HEK293T (cell line): ENCODE measurements at regions not wholly inside any gene's neighbourhood (a gene's known extent, or its start where the extent isn't known, plus 50 kb on each side); places are given as distances from the start of the nearest gene placed in this dataset.

Experiments
- CTBP1 ChIP-seq: fragments of 450-650 bp; IDR thresholded peaks from 2 replicates; pipeline ENCODE4 v1.6.1; 2016; ENCODE audit warnings: borderline replicate concordance
- ELF4 ChIP-seq: fragments of 450-650 bp; IDR thresholded peaks from 2 replicates; pipeline ENCODE4 v1.6.1; 2017; ENCODE audit warnings: antibody characterized with exemption
- FOXA1 ChIP-seq: fragments of 450-650 bp; IDR thresholded peaks from 2 replicates; pipeline ENCODE4 v1.6.1; 2016; ENCODE audit warnings: mild to moderate bottlenecking
- FOXK2 ChIP-seq: fragments of 450-650 bp; IDR thresholded peaks from 2 replicates; pipeline ENCODE4 v1.6.1; 2016; ENCODE audit warnings: mild to moderate bottlenecking
- FOXM1 ChIP-seq: fragments of 450-650 bp; IDR thresholded peaks from 2 replicates; pipeline ENCODE4 v1.6.1; 2017; ENCODE audit warnings: mild to moderate bottlenecking, borderline replicate concordance
- HDGF ChIP-seq: fragments of 450-650 bp; IDR thresholded peaks from 2 replicates; pipeline ENCODE4 v1.6.1; 2017; ENCODE audit warnings: antibody characterized with exemption, borderline replicate concordance
- L3MBTL2 ChIP-seq: fragments of 450-650 bp; conservative IDR thresholded peaks from 2 replicates; pipeline ENCODE4 v1.6.1; 2016; ENCODE audit warnings: mild to moderate bottlenecking
- NFRKB ChIP-seq: fragments of 450-650 bp; IDR thresholded peaks from 2 replicates; pipeline ENCODE4 v1.6.1; 2016; ENCODE audit warnings: mild to moderate bottlenecking, moderate library complexity
- TARDBP ChIP-seq: fragments of 450-650 bp; IDR thresholded peaks from 2 replicates; pipeline ENCODE4 v1.6.1; 2016
- TF ChIP-seq, protein P1 (sequence below): fragments of 450-650 bp; IDR thresholded peaks from 2 replicates; pipeline ENCODE4 v1.6.1; 2016

- TF ChIP-seq TARDBP (no peak), L3MBTL2 (no peak), ELF4 (no peak), NFRKB (no peak), FOXA1 (no peak), CTBP1 (no peak), HDGF (no peak), FOXM1 (no peak), FOXK2 (no peak)
- TF ChIP-seq, protein P1, sequence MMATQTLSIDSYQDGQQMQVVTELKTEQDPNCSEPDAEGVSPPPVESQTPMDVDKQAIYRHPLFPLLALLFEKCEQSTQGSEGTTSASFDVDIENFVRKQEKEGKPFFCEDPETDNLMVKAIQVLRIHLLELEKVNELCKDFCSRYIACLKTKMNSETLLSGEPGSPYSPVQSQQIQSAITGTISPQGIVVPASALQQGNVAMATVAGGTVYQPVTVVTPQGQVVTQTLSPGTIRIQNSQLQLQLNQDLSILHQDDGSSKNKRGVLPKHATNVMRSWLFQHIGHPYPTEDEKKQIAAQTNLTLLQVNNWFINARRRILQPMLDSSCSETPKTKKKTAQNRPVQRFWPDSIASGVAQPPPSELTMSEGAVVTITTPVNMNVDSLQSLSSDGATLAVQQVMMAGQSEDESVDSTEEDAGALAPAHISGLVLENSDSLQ = no peak
Observed at GRCh38 chr13:106415442-106415841, 120.0 kb downstream of the EFNB2 start.
